Small intestine (tissue), 7 donors: ENCODE measurements at regions not wholly inside any gene's neighbourhood (a gene's known extent, or its start where the extent isn't known, plus 50 kb on each side); places are given as distances from the start of the nearest gene placed in this dataset.

Experiments
- DNase-seq, 2 donors: peaks; one replicate each; pipeline versions ENCODE4 v3.0.0 to v3.0.0-alpha.2; 2013
- FAIRE-seq: peaks from 2 replicates; lab custom pipeline; 2012; peaks lifted over from hg19 to GRCh38; lab: Jason Lieb, UNC
- H3K27ac ChIP-seq, 3 donors: one replicate each; pipeline ENCODE4 v1.5.1; 2013; ENCODE audit warnings: low read length in 2 of 3, mild to moderate bottlenecking in 2 of 3, control low read depth in 1 of 3, inconsistent platforms in 1 of 3, low read depth in 1 of 3, moderate library complexity in 1 of 3
- H3K27me3 ChIP-seq, 3 donors: one replicate each; pipeline ENCODE4 v1.6.1; 2013; ENCODE audit warnings: low read length in 3 of 3, inconsistent platforms in 1 of 3; ENCODE audit not compliant: control insufficient read depth in 3 of 3, insufficient read depth in 3 of 3
- H3K36me3 ChIP-seq, 3 donors: one replicate each; pipeline ENCODE4 v1.6.1; 2013; ENCODE audit warnings: low read length in 3 of 3, inconsistent platforms in 1 of 3, low read depth in 1 of 3, mild to moderate bottlenecking in 1 of 3, moderate library complexity in 1 of 3; ENCODE audit not compliant: control insufficient read depth in 3 of 3, insufficient read depth in 2 of 3
- H3K4me1 ChIP-seq, 3 donors: one replicate each; pipeline ENCODE4 v1.6.1; 2013; ENCODE audit warnings: low read length in 2 of 3, inconsistent platforms in 1 of 3, low read depth in 1 of 3, mild to moderate bottlenecking in 1 of 3, moderate library complexity in 1 of 3; ENCODE audit not compliant: control insufficient read depth in 3 of 3, insufficient read depth in 2 of 3
- H3K4me3 ChIP-seq, 3 donors: one replicate each; pipeline ENCODE4 v1.5.1; 2013; ENCODE audit warnings: low read length in 3 of 3, control low read depth in 1 of 3, inconsistent platforms in 1 of 3, low read depth in 1 of 3, mild to moderate bottlenecking in 1 of 3, moderate library complexity in 1 of 3
- H3K9me3 ChIP-seq, 2 donors: one replicate each; pipeline ENCODE4 v1.6.1; 2013; ENCODE audit warnings: low read depth in 1 of 2, low read length in 1 of 2; ENCODE audit not compliant: control insufficient read depth in 2 of 2, insufficient read depth in 1 of 2
- WGBS, 3 donors: extraction: QIAGEN DNeasy Blood & Tissue Kit; methylation state at CpG; one replicate each; pipeline ENCODE4 v1.1.7; 2013; 5-methylcytosine and 5-hydroxymethylcytosine counted together
- donor health status: healthy with polysubstance abuse.
- donor health status: control.
- donor health status: control.
- donor health status: Bipolar disorder and iron deficiency.
- donor health status: healthy.

DNA sequence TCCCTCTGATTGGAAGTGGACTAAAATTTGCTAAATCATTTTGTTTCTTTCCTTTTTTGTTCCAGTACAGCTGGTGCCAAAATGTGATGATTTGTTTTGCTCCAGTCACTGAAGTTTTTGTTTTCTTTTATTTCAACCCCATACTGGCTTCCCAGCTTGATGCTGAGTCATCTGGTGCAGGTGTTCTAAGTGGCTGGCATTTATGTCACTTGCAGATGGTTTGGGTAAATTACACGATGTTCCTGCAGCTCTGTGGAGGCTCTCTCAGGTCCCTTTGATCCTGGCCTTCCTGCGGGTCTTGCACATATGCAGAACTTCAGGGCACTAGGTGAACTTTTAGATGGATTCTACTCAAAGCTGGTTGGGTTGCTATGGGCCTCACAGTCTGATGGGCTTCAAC, 577.7 kb downstream of the HAO1 start:
- Histone ChIP-seq H3K27ac (no peak overlapping the region), H3K4me1 (no peaks in the 10 kb centered on the region), H3K9me3 (peaks cover 0 to 4% of the 10 kb centered on the region in 2 donors), H3K4me3 (no peak overlapping the region), H3K36me3 (no peaks in the 10 kb centered on the region), H3K27me3 (no peaks in the 10 kb centered on the region)
- no peak for FAIRE-seq
- no peak for DNase-seq
- 52 to 75% (median 56%) methylated on average over 2 of the region's 2 CpGs for WGBS, 3 donors

DNA sequence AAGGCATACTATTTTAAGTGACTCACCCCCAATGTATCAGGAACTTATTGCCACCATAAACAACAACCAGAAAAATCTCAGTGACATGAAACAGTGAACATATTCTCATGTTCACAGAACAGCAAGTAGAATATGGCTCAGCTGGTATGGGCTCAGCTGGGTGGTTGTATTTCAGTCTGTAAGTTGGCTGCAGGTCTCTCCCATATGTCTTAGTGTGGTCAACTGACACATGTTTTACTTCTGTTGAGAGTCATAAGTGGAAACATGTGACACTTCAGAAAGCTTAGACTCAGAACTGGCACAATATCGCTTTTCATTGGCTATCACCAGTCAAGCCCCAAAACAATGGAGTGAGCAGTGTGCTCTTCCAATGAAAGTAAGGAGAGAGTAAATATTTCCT, 574.1 kb downstream of the HAO1 start:
- 90 to 92% (median 90%) methylated on average over 1 of the region's 1 CpG for WGBS, 3 donors
- Histone ChIP-seq H3K4me1 (no peaks in the 10 kb centered on the region), H3K9me3 (peaks cover 0 to 4% of the 10 kb centered on the region in 2 donors), H3K36me3 (no peaks in the 10 kb centered on the region), H3K4me3 (no peak overlapping the region), H3K27me3 (no peaks in the 10 kb centered on the region), H3K27ac (no peak overlapping the region)
- FAIRE-seq (no peak), DNase-seq (no peak)

DNA sequence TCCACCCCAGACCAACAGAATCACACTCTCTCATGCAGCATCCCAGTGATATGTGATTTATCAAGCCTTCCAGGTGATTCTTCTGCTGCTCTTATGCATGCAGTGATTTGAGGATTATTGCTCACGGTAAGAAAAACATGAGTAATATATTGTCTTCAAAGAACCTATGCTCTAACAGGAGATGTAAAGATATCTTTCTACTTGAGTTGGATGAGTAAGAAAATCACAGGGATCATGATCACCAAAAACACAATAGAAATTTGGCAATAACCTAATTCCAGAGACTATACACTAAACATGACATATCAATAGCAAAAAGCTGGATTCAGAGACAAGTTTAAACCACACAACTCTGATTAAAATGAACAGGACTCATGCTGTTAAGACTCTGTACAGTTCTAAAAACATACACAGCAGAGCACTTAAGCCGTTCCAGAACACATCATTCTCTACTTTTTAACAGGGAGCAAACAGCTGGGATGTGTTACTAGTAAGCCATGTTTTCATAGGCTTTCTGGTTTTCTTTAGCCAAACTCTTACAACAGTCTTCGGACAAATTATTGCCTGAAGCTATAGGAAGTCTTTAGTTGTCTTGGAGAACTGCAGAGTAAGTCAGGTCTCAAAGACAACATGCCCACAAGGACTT, 568.6 kb downstream of the HAO1 start:
- 65 to 85% (median 82%) methylated on average over 3 of the region's 3 CpGs for WGBS, 3 donors
- no peak for DNase-seq
- H3K4me1 ChIP-seq = no peaks in the 10 kb centered on the region
- no peaks in the 10 kb centered on the region for H3K27me3 ChIP-seq
- no peak overlapping the region for H3K4me3 ChIP-seq
- H3K27ac ChIP-seq = no peak overlapping the region
- no peaks in the 10 kb centered on the region for H3K36me3 ChIP-seq
- no peak for FAIRE-seq
- H3K9me3 ChIP-seq = no peaks in the 10 kb centered on the region

DNA sequence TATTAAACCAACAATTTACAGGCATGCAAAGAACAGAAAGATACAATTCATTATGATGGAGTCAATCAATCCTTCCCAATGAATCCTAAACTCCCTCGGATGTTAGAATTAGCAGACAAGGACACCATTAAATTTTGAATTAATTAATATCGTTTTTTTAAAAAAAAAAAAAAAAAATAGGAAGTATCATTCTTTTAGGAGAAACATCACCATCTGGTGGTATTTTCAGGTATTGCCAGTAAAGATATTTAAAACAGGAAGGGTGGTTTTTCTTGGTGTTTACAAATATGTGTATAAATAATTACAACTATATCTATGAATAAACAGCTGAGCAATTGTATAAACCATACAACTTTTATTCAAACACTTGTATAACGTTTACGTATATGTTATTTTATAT, 564.4 kb downstream of the HAO1 start:
- DNase-seq (peak in 1 of 2 donors; percentile 8), FAIRE-seq (no peak)
- no peaks in the 10 kb centered on the region for H3K9me3 ChIP-seq
- no peak overlapping the region for H3K27ac ChIP-seq
- WGBS, 3 donors = 26 to 37% (median 31%) methylated on average over 4 of the region's 4 CpGs
- H3K27me3 ChIP-seq = no peaks in the 10 kb centered on the region
- H3K36me3 ChIP-seq = no peaks in the 10 kb centered on the region
- no peak overlapping the region for H3K4me3 ChIP-seq
- no peaks in the 10 kb centered on the region for H3K4me1 ChIP-seq

DNA sequence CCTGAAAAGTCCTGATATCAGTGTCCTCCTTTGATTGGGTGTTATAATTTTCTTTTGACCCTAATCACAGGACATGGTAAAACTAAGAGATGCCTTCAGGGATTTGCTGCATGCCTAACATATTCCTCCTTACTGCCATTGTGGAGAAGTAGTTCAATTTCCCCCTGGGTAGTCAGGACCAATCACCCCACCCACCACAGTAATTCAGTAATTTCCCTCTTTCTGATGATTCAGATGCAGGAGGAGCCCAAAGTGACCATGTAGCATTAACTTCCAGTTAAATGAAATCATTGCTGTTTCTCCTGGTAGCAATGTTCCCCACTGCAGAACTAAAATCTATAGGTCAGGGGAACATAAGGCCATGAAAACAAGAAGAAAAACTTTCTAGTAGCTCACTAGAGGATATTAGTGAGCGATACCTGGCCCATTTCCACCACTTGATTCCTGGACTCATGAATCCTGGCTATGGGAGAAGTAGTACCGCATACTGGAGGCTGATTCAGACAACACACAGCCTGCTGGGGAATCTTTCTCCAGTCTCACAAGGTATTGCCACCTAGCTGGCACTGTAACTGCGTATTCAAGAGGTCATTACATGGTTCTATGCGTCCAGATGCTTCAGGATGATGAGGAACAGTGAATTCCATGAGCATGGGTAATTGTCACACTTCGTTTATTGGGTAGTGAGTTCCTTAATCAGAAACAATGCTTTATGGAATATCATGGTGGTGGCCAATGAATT, 561.2 kb downstream of the HAO1 start:
- Histone ChIP-seq H3K9me3 (no peaks in the 10 kb centered on the region), H3K27ac (no peak overlapping the region), H3K4me1 (no peaks in the 10 kb centered on the region), H3K36me3 (no peaks in the 10 kb centered on the region), H3K27me3 (no peaks in the 10 kb centered on the region), H3K4me3 (no peak overlapping the region)
- DNase-seq (no peak), FAIRE-seq (no peak)
- WGBS, 3 donors = 70 to 79% (median 76%) methylated on average over 5 of the region's 5 CpGs

DNA sequence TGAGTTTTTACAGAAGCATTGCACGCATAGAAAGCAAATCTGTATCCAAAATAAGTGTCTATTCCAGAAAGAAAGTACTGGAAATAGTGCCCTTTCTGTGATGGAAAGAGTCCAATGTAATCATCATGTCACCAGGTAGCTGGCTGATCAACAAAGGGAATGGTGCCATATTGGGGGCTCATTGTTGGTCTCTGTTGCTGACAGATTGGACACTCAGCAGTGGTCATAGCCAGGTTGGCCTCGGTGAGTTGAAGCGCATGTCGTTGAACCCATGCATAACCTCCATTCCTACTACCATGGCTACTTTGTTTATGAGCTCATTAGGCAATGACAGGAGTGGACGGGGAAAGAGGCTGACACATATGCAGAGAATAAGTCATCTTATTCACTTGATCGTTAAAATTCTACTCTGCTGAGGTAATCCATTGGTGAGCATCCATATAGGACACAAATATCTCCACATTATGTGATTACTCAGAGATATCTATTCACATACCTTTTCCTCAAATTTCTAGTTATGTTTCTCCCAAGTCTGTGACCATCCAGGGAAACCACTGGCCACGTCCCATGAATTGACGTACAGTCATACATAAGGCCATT, 560.5 kb downstream of the HAO1 start:
- FAIRE-seq = no peak
- WGBS, 3 donors = 54 to 84% (median 76%) methylated on average over 8 of the region's 8 CpGs

DNA sequence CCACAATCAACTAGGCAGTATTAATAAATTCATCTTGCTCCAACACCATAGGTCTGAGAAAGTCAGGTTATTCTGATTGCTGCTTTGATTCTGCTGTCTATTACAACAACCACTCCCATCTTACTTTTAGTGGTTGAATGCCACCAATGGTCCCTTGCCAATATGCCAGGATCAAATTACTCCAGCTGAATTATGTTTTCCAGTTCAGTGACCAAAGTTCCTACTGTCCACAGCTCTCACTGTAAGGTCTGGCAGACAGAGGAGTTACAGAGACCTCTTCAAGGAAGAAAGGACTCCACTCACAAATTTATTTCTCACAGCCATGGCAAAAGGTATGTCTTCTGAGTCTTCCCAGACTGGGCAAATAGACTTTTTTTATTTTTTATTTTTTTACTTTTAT, 557.0 kb downstream of the HAO1 start:
- DNase-seq (no peak), FAIRE-seq (no peak)

More for the DNA sequence above, 560.5 kb downstream of the HAO1 start:
- H3K27me3 ChIP-seq = no peaks in the 10 kb centered on the region
- H3K27ac ChIP-seq = no peak overlapping the region
- H3K36me3 ChIP-seq = no peaks in the 10 kb centered on the region
- DNase-seq = no peak
- no peaks in the 10 kb centered on the region for H3K9me3 ChIP-seq
- H3K4me1 ChIP-seq = no peaks in the 10 kb centered on the region
- no peak overlapping the region for H3K4me3 ChIP-seq

DNA sequence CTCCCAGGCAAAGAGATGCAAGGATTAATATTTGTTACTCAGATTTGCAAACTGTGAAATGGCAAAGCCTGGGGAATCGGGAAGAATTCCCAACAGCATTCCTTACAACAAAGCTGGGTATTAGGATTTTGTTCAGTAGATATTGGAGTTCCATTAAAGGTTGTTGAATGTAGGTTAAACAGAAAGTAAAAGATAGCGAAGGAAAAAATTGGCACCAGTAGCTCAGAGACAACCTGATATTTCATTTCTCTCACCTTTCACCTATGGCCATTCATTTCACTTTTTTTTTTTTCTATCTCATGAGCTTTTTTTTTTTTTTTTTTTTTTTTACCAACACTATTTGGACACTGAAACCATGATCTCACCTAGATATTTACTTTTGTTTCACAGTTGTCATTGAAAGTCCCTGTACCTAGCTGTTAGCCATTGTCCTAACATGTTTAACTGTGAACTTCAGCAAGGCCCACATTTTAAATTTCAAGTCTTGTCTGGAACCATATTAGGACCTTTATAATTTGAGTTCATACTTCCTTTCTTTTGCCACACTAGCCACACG, 552.5 kb downstream of the HAO1 start:
- DNase-seq (no peak), FAIRE-seq (no peak)
- Histone ChIP-seq H3K4me1 (no peaks in the 10 kb centered on the region), H3K9me3 (no peaks in the 10 kb centered on the region), H3K27me3 (no peaks in the 10 kb centered on the region), H3K27ac (no peak overlapping the region), H3K36me3 (no peaks in the 10 kb centered on the region), H3K4me3 (no peak overlapping the region)
- WGBS, 3 donors = 67 to 79% (median 73%) methylated on average over 3 of the region's 3 CpGs

More for the DNA sequence above, 557.0 kb downstream of the HAO1 start:
- Histone ChIP-seq H3K27me3 (no peaks in the 10 kb centered on the region), H3K36me3 (no peaks in the 10 kb centered on the region), H3K9me3 (no peaks in the 10 kb centered on the region), H3K27ac (no peak overlapping the region), H3K4me1 (no peaks in the 10 kb centered on the region), H3K4me3 (no peak overlapping the region)
